ENCODE measurements at regions not wholly inside any gene's neighbourhood (a gene's known extent, or its start where the extent isn't known, plus 50 kb on each side); places are given as distances from the start of the nearest gene placed in this dataset.

DNA sequence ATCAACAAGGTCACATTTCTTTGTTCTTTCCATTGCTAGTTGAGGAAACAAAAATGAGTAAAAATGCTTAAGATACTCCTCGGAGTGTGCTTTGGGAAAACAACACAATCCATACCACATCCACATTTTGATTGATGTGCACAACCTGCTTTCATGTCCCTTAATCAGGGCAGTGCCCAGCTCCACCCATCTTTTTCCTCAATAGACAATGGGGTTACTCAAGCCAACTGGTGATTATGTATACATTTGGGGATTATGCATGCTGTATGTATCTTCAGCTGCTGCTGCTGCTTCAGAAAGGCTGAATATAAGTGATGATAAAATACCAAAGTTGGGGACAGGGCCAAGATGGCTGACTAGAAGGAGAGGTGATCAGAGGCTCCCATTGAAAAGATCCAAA is 155.2 kb upstream of the VGLL2 start:
- Histone ChIP-seq H3K27me3 (ENCODE audit: control insufficient read depth, insufficient read depth, low read length) (no peaks in the 10 kb centered on the region), H3K9ac (ENCODE audit: low read length in 3 of 3) (no peak overlapping the region), H3K4me3 (ENCODE audit: low read length in 3 of 3) (no peak overlapping the region), H3K9me3 (ENCODE audit: control insufficient read depth in 2 of 3, insufficient read depth in 1 of 3, low read length in 3 of 3) (no peaks in the 10 kb centered on the region), H3K36me3 (ENCODE audit: control insufficient read depth in 2 of 3, insufficient read depth in 3 of 3, low read length in 3 of 3) (no peaks in the 10 kb centered on the region), H3K27ac (ENCODE audit: low read depth in 2 of 2, low read length in 2 of 2) (no peak overlapping the region), H3K4me1 (ENCODE audit: control insufficient read depth in 2 of 3, insufficient read depth in 2 of 3, low read depth in 1 of 3, low read length in 3 of 3) (no peaks in the 10 kb centered on the region)
- TF ChIP-seq, protein P1, sequence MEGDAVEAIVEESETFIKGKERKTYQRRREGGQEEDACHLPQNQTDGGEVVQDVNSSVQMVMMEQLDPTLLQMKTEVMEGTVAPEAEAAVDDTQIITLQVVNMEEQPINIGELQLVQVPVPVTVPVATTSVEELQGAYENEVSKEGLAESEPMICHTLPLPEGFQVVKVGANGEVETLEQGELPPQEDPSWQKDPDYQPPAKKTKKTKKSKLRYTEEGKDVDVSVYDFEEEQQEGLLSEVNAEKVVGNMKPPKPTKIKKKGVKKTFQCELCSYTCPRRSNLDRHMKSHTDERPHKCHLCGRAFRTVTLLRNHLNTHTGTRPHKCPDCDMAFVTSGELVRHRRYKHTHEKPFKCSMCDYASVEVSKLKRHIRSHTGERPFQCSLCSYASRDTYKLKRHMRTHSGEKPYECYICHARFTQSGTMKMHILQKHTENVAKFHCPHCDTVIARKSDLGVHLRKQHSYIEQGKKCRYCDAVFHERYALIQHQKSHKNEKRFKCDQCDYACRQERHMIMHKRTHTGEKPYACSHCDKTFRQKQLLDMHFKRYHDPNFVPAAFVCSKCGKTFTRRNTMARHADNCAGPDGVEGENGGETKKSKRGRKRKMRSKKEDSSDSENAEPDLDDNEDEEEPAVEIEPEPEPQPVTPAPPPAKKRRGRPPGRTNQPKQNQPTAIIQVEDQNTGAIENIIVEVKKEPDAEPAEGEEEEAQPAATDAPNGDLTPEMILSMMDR (IDR thresholded peaks at IDR 0.05; ENCODE audit: borderline replicate concordance, extremely low read depth, insufficient read depth): no peak
- FAIRE-seq: no peak
- no peak for DNase-seq
- intact Hi-C loops (cut with DNase I): no loop called here

DNA sequence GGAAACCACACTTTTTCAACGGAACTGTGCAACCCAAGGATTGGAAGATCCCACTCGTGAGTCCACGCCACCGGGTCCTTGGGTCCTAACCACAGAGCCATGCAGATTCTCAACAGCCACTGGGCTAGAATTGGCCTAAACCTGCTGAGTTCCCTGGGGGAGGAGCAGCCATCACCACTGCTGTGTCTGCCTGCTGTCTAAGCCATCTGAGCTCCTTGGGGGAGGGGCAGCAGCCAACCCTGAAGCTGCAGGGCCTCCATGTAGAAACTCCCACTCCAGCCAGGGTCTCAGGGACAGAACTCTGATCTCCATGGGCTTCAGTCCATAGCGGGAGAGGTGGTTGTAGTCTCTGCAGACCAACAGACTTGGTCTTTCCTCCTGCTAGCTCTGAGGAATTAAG is 154.6 kb upstream of the VGLL2 start:
- Histone ChIP-seq H3K4me1 (ENCODE audit: control insufficient read depth in 2 of 3, insufficient read depth in 2 of 3, low read depth in 1 of 3, low read length in 3 of 3) (no peaks in the 10 kb centered on the region), H3K9ac (ENCODE audit: low read length in 3 of 3) (no peak overlapping the region), H3K36me3 (ENCODE audit: control insufficient read depth in 2 of 3, insufficient read depth in 3 of 3, low read length in 3 of 3) (no peaks in the 10 kb centered on the region), H3K27me3 (ENCODE audit: control insufficient read depth, insufficient read depth, low read length) (no peaks in the 10 kb centered on the region), H3K27ac (ENCODE audit: low read depth in 2 of 2, low read length in 2 of 2) (no peak overlapping the region), H3K9me3 (ENCODE audit: control insufficient read depth in 2 of 3, insufficient read depth in 1 of 3, low read length in 3 of 3) (no peaks in the 10 kb centered on the region), H3K4me3 (ENCODE audit: low read length in 3 of 3) (no peak overlapping the region)
- TF ChIP-seq, protein P1 (IDR thresholded peaks at IDR 0.05; ENCODE audit: borderline replicate concordance, extremely low read depth, insufficient read depth): no peak
- DNase-seq (peak in 2 of 5 donors; percentile 1 to 44), FAIRE-seq (no peak)
- intact Hi-C loops (cut with DNase I): no loop called here

- Histone ChIP-seq H3K27me3 (ENCODE audit: control insufficient read depth, insufficient read depth, low read length) (no peaks in the 10 kb centered on the region), H3K9ac (ENCODE audit: low read length in 3 of 3) (no peak overlapping the region), H3K4me1 (ENCODE audit: control insufficient read depth in 2 of 3, insufficient read depth in 2 of 3, low read depth in 1 of 3, low read length in 3 of 3) (no peaks in the 10 kb centered on the region), H3K27ac (ENCODE audit: low read depth in 2 of 2, low read length in 2 of 2) (no peak overlapping the region), H3K36me3 (ENCODE audit: control insufficient read depth in 2 of 3, insufficient read depth in 3 of 3, low read length in 3 of 3) (no peaks in the 10 kb centered on the region), H3K4me3 (ENCODE audit: low read length in 3 of 3) (no peak overlapping the region), H3K9me3 (ENCODE audit: control insufficient read depth in 2 of 3, insufficient read depth in 1 of 3, low read length in 3 of 3) (no peaks in the 10 kb centered on the region)
- no peak for DNase-seq
- intact Hi-C loops (cut with DNase I): no loop called here
- no peak for FAIRE-seq
- TF ChIP-seq, protein P1 (IDR thresholded peaks at IDR 0.05; ENCODE audit: borderline replicate concordance, extremely low read depth, insufficient read depth): no peak
Measured at GRCh38 chr6:117117652-117118051, 147.7 kb upstream of the VGLL2 start.

- Histone ChIP-seq H3K27ac (ENCODE audit: low read depth in 2 of 2, low read length in 2 of 2) (no peak overlapping the region), H3K9me3 (ENCODE audit: control insufficient read depth in 2 of 3, insufficient read depth in 1 of 3, low read length in 3 of 3) (no peaks in the 10 kb centered on the region), H3K4me3 (ENCODE audit: low read length in 3 of 3) (no peak overlapping the region), H3K9ac (ENCODE audit: low read length in 3 of 3) (no peak overlapping the region), H3K4me1 (ENCODE audit: control insufficient read depth in 2 of 3, insufficient read depth in 2 of 3, low read depth in 1 of 3, low read length in 3 of 3) (no peaks in the 10 kb centered on the region), H3K27me3 (ENCODE audit: control insufficient read depth, insufficient read depth, low read length) (no peaks in the 10 kb centered on the region), H3K36me3 (ENCODE audit: control insufficient read depth in 2 of 3, insufficient read depth in 3 of 3, low read length in 3 of 3) (no peaks in the 10 kb centered on the region)
- TF ChIP-seq, protein P1 (IDR thresholded peaks at IDR 0.05; ENCODE audit: borderline replicate concordance, extremely low read depth, insufficient read depth): no peak
- intact Hi-C loops (cut with DNase I): no loop called here
- FAIRE-seq: no peak
- DNase-seq: no peak
Measured at GRCh38 chr6:117118490-117118889, 146.9 kb upstream of the VGLL2 start.

All from kidney (tissue), 13 donors.